KMS-11 (cell line): ENCODE measurements at regions not wholly inside any gene's neighbourhood (a gene's known extent, or its start where the extent isn't known, plus 50 kb on each side); places are given as distances from the start of the nearest gene placed in this dataset.

Experiments used
- H2AFZ ChIP-seq: fragments of 200-600 bp; sonication (generic); 2 replicates; pipeline ENCODE4 v1.6.1; 2016; ENCODE audit warnings: antibody characterized with exemption, mixed run types, low read depth
- H3K27ac ChIP-seq: fragments of 200-600 bp; sonication (generic); 2 replicates; pipeline ENCODE4 v1.6.1; 2016; ENCODE audit warnings: mild to moderate bottlenecking, mixed run types
- H3K27me3 ChIP-seq: fragments of 200-600 bp; sonication (generic); 2 replicates; pipeline ENCODE4 v1.6.1; 2017; ENCODE audit warnings: mild to moderate bottlenecking, low read depth, mixed run types, moderate library complexity; ENCODE audit not compliant: insufficient read depth
- H3K36me3 ChIP-seq: fragments of 200-600 bp; sonication (generic); 2 replicates; pipeline ENCODE4 v1.6.1; 2017; ENCODE audit warnings: mild to moderate bottlenecking, mixed run types; ENCODE audit not compliant: insufficient read depth
- H3K4me1 ChIP-seq: fragments of 200-600 bp; sonication (generic); 2 replicates; pipeline ENCODE4 v1.6.1; 2016; ENCODE audit warnings: mild to moderate bottlenecking, low read depth, mixed run types; ENCODE audit not compliant: poor library complexity, severe bottlenecking
- H3K4me2 ChIP-seq: fragments of 200-600 bp; sonication (generic); 2 replicates; pipeline ENCODE4 v1.7.0; 2016; ENCODE audit warnings: mild to moderate bottlenecking, mixed run types
- H3K4me3 ChIP-seq: fragments of 200-600 bp; sonication (generic); IDR thresholded peaks from 2 replicates; pipeline ENCODE4 v1.6.1; 2017; ENCODE audit warnings: low read depth, low read length, mixed read lengths; ENCODE audit not compliant: insufficient read depth
- H3K79me2 ChIP-seq: fragments of 200-600 bp; sonication (generic); 2 replicates; pipeline ENCODE4 v1.6.1; 2016; ENCODE audit warnings: low read depth, mixed run types; ENCODE audit not compliant: insufficient read depth
- H3K9ac ChIP-seq: fragments of 200-600 bp; sonication (generic); 2 replicates; pipeline ENCODE4 v1.6.1; 2016; ENCODE audit warnings: mild to moderate bottlenecking, mixed run types
- H4K20me1 ChIP-seq: fragments of 200-600 bp; sonication (generic); 2 replicates; pipeline ENCODE4 v1.6.1; 2016; ENCODE audit warnings: mild to moderate bottlenecking, mixed run types; ENCODE audit not compliant: insufficient read depth
- CTCF ChIP-seq: fragments of 200-600 bp; sonication (generic); conservative IDR thresholded peaks from 2 replicates; pipeline ENCODE4 v1.6.1; 2017; ENCODE audit warnings: low read depth, mild to moderate bottlenecking, antibody characterized with exemption, low read length, moderate library complexity, mixed read lengths

GRCh38 chr2:187991389-187991788, 300.3 kb upstream of the GULP1 start:
- Histone ChIP-seq H3K79me2 (no peaks in the 10 kb centered on the region), H3K4me1 (peaks cover 68% of the 10 kb centered on the region), H4K20me1 (no peaks in the 10 kb centered on the region), H3K36me3 (no peaks in the 10 kb centered on the region), H3K27me3 (no peaks in the 10 kb centered on the region), H3K27ac (no peak overlapping the region), H3K4me3 (no peak overlapping the region), H3K9ac (no peak overlapping the region), H2AFZ (no peak overlapping the region), H3K4me2 (no peak overlapping the region)
- no peak for TF ChIP-seq CTCF

GRCh38 chr2:187994464-187995331, 297.0 kb upstream of the GULP1 start:
- Histone ChIP-seq H4K20me1 (no peaks in the 10 kb centered on the region), H3K4me1 (peaks cover 51% of the 10 kb centered on the region), H3K9ac (peak overlapping the region; percentile 7; the same call in 1 of the 2 replicates), H3K36me3 (no peaks in the 10 kb centered on the region), H3K4me2 (peak overlapping the region; percentile 70), H3K27ac (peak overlapping the region; percentile 80), H3K79me2 (no peaks in the 10 kb centered on the region), H3K27me3 (no peaks in the 10 kb centered on the region), H2AFZ (peak overlapping the region; percentile 69), H3K4me3 (no peak overlapping the region)
- TF ChIP-seq CTCF: no peak

GRCh38 chr2:187995556-187995955, 296.1 kb upstream of the GULP1 start:
- H3K27me3 ChIP-seq: no peaks in the 10 kb centered on the region
- H3K79me2 ChIP-seq: no peaks in the 10 kb centered on the region
- H3K4me3 ChIP-seq: no peak overlapping the region
- peaks cover 43% of the 10 kb centered on the region for H3K4me1 ChIP-seq
- peak overlapping the region; percentile 80 for H3K27ac ChIP-seq
- peak overlapping the region; percentile 70 for H3K4me2 ChIP-seq
- H2AFZ ChIP-seq: peak overlapping the region; percentile 69; the same call in 1 of the 2 replicates
- no peaks in the 10 kb centered on the region for H3K36me3 ChIP-seq
- TF ChIP-seq CTCF: no peak
- H4K20me1 ChIP-seq: no peaks in the 10 kb centered on the region
- no peak overlapping the region for H3K9ac ChIP-seq

- no peaks in the 10 kb centered on the region for H3K36me3 ChIP-seq
- no peak for TF ChIP-seq CTCF
- H3K27ac ChIP-seq: no peak overlapping the region
- H4K20me1 ChIP-seq: no peaks in the 10 kb centered on the region
- no peak overlapping the region for H2AFZ ChIP-seq
- H3K4me1 ChIP-seq: peaks cover 39% of the 10 kb centered on the region
- no peaks in the 10 kb centered on the region for H3K79me2 ChIP-seq
- H3K27me3 ChIP-seq: no peaks in the 10 kb centered on the region
- H3K9ac ChIP-seq: no peak overlapping the region
- H3K4me3 ChIP-seq: no peak overlapping the region
- H3K4me2 ChIP-seq: no peak overlapping the region
Measured at GRCh38 chr2:187996630-187997029, 295.0 kb upstream of the GULP1 start.
